PC-3 (cell line): ENCODE measurements at regions not wholly inside any gene's neighbourhood (a gene's known extent, or its start where the extent isn't known, plus 50 kb on each side); places are given as distances from the start of the nearest gene placed in this dataset.

Experiments
- ATAC-seq: fragments of 200-7000 bp; cut with Tn5 transposase; 2 replicates; pipeline ENCODE4 v1.9.1; 2020; ENCODE audit warnings: mild to moderate bottlenecking, moderate library complexity
- BruUV-seq: library from RNA; stranded (reverse); fragments of 400-500 nt; replicated peaks from 2 replicates; lab custom pipeline; 2021; lab: Mats Ljungman, UMichigan
- CTCF ChIA-PET: fragments of 300-600 bp; sonication (Branson Sonifier 250); formaldehyde crosslinking; loops from one replicate; lab custom pipeline; 2022; ENCODE audit warnings: antibody characterized with exemption; lab: Charles Lee
- POLR2A ChIA-PET: fragments of 300-600 bp; sonication (Branson Sonifier 250); formaldehyde crosslinking; loops from one replicate; lab custom pipeline; 2022; ENCODE audit warnings: antibody characterized with exemption; ENCODE audit not compliant: unreplicated experiment; lab: Charles Lee
- DNase-seq: peaks from one replicate; pipeline ENCODE4 v3.0.0-alpha.2; 2015
- H2AFZ ChIP-seq: fragments of 300-600 bp; sonication (generic); 2 replicates; pipeline ENCODE4 v1.6.0; 2016; ENCODE audit warnings: antibody characterized with exemption, low read length
- H3F3A ChIP-seq: fragments of 300-600 bp; sonication (generic); one replicate; pipeline ENCODE4 v1.6.0; 2017; ENCODE audit warnings: antibody characterized with exemption, low read length, control low read depth, mild to moderate bottlenecking; ENCODE audit not compliant: unreplicated experiment
- H3K27ac ChIP-seq: fragments of 300-600 bp; sonication (generic); 2 replicates; pipeline ENCODE4 v1.5.1; 2016; ENCODE audit warnings: mild to moderate bottlenecking, low read length
- H3K27me3 ChIP-seq: fragments of 300-600 bp; sonication (generic); 2 replicates; pipeline ENCODE4 v1.6.1; 2016; ENCODE audit warnings: low read length, mixed read lengths
- H3K36me3 ChIP-seq: fragments of 300-600 bp; sonication (generic); 2 replicates; pipeline ENCODE4 v1.6.1; 2016; ENCODE audit warnings: low read depth, mixed run types, low read length, mixed read lengths
- H3K4me1 ChIP-seq: fragments of 300-600 bp; sonication (generic); 2 replicates; pipeline ENCODE4 v1.5.1; 2016; ENCODE audit warnings: low read length; ENCODE audit not compliant: insufficient read depth
- H3K4me2 ChIP-seq: fragments of 300-600 bp; sonication (generic); 2 replicates; pipeline ENCODE4 v1.6.0; 2016; ENCODE audit warnings: low read length
- H3K4me3 ChIP-seq: fragments of 300-600 bp; sonication (generic); 2 replicates; pipeline ENCODE4 v1.5.1; 2016; ENCODE audit warnings: mild to moderate bottlenecking, low read length, mixed read lengths
- H3K79me2 ChIP-seq: fragments of 300-600 bp; sonication (generic); 2 replicates; pipeline ENCODE4 v1.6.1; 2017; ENCODE audit warnings: low read length, mixed read lengths
- H3K9ac ChIP-seq: fragments of 300-600 bp; sonication (generic); 2 replicates; pipeline ENCODE4 v1.6.0; 2016; ENCODE audit warnings: mild to moderate bottlenecking, low read length
- H3K9me2 ChIP-seq: fragments of 300-600 bp; sonication (generic); replicated peaks from 2 replicates; pipeline ENCODE4 v1.6.1; 2016; ENCODE audit warnings: mixed run types, low read length, mixed read lengths
- H3K9me3 ChIP-seq: fragments of 300-600 bp; sonication (generic); 2 replicates; pipeline ENCODE4 v1.6.1; 2016; ENCODE audit warnings: low read length, mixed read lengths
- H4K20me1 ChIP-seq: fragments of 300-600 bp; sonication (generic); 2 replicates; pipeline ENCODE4 v1.6.1; 2016; ENCODE audit warnings: low read length, mixed read lengths
- CTCF ChIP-seq: fragments of 300-600 bp; sonication (generic); conservative IDR thresholded peaks from 2 replicates; pipeline ENCODE4 v1.5.1; 2017; ENCODE audit warnings: antibody characterized with exemption, low read depth, mild to moderate bottlenecking, low read length
- EZH2 ChIP-seq: fragments of 300-600 bp; sonication (generic); IDR thresholded peaks from one replicate; pipeline ENCODE4 v1.6.1; 2017; ENCODE audit warnings: antibody characterized with exemption, mild to moderate bottlenecking, low read length; ENCODE audit not compliant: unreplicated experiment
- EZH2phosphoT487 ChIP-seq: fragments of 300-600 bp; sonication (generic); IDR thresholded peaks from 2 replicates; pipeline ENCODE4 v1.6.1; 2018; ENCODE audit warnings: mild to moderate bottlenecking, antibody characterized with exemption, low read length, borderline replicate concordance
- intact Hi-C: fragments of 100-400 bp; cut with micrococcal nuclease; formaldehyde crosslinking; loops from 2 replicates; pipeline ENCODE4 v1.9.0; 2023

GRCh38 chr1:30008372-30008997 is 714.9 kb downstream of the MATN1 start:
- Histone ChIP-seq H2AFZ (no peak overlapping the region), H3K27me3 (no peaks in the 10 kb centered on the region), H3F3A (no peaks in the 10 kb centered on the region), H3K9me3 (no peaks in the 10 kb centered on the region), H3K4me1 (peaks cover 23% of the 10 kb centered on the region), H3K9ac (no peak overlapping the region), H3K27ac (no peak overlapping the region), H3K4me2 (no peak overlapping the region), H4K20me1 (no peaks in the 10 kb centered on the region), H3K4me3 (no peak overlapping the region), H3K9me2 (no peaks in the 10 kb centered on the region), H3K36me3 (no peaks in the 10 kb centered on the region), H3K79me2 (no peaks in the 10 kb centered on the region)
- no TSS peak for BruUV-seq
- TF ChIP-seq CTCF (no peak), EZH2phosphoT487 (no peak), EZH2 (no peak)
- ATAC-seq (no peak), DNase-seq (no peak)
- CTCF ChIA-PET: no interaction called here
- POLR2A ChIA-PET: no interaction called here
- intact Hi-C loops: no loop called here

DNA sequence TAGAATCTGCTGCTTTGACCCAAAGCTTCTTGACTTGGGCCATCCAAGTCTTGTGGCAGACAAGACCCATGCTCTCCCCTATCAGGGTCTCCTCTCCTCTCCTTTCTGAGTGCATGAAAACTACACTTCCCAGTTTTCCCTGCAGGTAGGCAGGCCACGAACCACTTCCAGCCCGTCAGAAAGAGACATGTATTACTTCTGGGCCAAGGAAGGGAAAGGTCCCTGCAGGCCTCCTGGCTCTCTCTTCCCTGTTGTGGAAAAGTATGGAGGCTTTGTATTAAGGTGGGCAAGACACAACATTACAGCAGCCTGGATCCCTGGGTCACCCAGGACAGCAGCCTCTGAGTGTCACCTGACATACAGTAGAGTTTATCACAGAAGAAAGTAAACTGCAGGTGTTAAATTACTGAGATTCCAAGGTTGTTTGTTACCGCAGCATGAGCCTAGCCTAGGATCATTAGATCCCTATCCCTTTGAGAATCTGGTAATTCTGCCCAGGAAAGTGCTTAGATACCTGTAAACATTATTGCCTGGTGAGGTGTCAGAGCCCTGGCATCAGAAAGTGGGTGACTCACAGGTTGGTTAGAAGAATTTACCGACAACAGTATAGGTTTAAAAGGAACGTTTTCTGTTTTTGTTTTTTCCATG is 717.3 kb downstream of the MATN1 start:
- H4K20me1 ChIP-seq: no peaks in the 10 kb centered on the region
- intact Hi-C loops: no loop called here
- ChIA-PET CTCF (no interaction called here), POLR2A (no interaction called here)
- peaks cover 23% of the 10 kb centered on the region for H3K4me1 ChIP-seq
- H3K36me3 ChIP-seq: no peaks in the 10 kb centered on the region
- TF ChIP-seq EZH2phosphoT487 (no peak), CTCF (no peak), EZH2 (no peak)
- no peak overlapping the region for H3K9ac ChIP-seq
- H3K9me3 ChIP-seq: no peaks in the 10 kb centered on the region
- peak overlapping the region; percentile 49 for H3K27ac ChIP-seq
- peak overlapping the region; percentile 16; the same call in 1 of the 2 replicates for H3K4me3 ChIP-seq
- H2AFZ ChIP-seq: no peak overlapping the region
- peak overlapping the region; percentile 63 for H3K4me2 ChIP-seq
- BruUV-seq: no TSS peak
- no peaks in the 10 kb centered on the region for H3K79me2 ChIP-seq
- H3K27me3 ChIP-seq: no peaks in the 10 kb centered on the region
- DNase-seq: peak; percentile 83
- H3K9me2 ChIP-seq: no peaks in the 10 kb centered on the region
- H3F3A ChIP-seq: no peaks in the 10 kb centered on the region
- peak; percentile 42; the same call in 1 of the 2 replicates for ATAC-seq

DNA sequence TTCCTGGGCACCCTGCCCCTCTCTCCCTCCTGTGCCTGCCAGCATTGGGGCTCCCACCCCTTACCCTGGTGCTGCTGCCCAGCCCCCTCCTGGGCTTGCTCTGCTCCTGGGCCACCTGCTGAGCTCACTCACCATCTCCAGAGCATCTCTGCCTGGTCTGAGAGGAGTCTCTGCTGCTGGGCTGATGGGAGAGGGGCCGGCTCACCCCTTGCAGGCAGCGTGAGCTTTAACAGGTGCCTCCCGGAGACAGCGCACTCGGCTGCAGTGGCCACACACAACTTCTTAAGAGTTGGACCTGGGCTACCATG is 721.7 kb downstream of the MATN1 start:
- POLR2A ChIA-PET: no interaction called here

More for the DNA sequence above, 721.7 kb downstream of the MATN1 start:
- Histone ChIP-seq H3K4me2 (no peak overlapping the region), H3K9me2 (no peaks in the 10 kb centered on the region), H3K79me2 (no peaks in the 10 kb centered on the region), H3K27me3 (no peaks in the 10 kb centered on the region), H3K4me1 (peaks cover 16% of the 10 kb centered on the region), H3K36me3 (no peaks in the 10 kb centered on the region), H2AFZ (no peak overlapping the region), H3K27ac (no peak overlapping the region), H3F3A (no peaks in the 10 kb centered on the region), H4K20me1 (no peaks in the 10 kb centered on the region), H3K9ac (no peak overlapping the region), H3K4me3 (no peak overlapping the region), H3K9me3 (no peaks in the 10 kb centered on the region)
- DNase-seq (no peak), ATAC-seq (no peak)
- intact Hi-C loops: no loop called here
- TF ChIP-seq CTCF (no peak), EZH2phosphoT487 (no peak), EZH2 (no peak)
- CTCF ChIA-PET: no interaction called here
- no TSS peak for BruUV-seq
